Esophagus mucosa (tissue), 1 donor: ENCODE measurements at regions not wholly inside any gene's neighbourhood (a gene's known extent, or its start where the extent isn't known, plus 50 kb on each side); places are given as distances from the start of the nearest gene placed in this dataset.

ENCODE experiments used
- ATAC-seq: fragments of 200-7000 bp; cut with Tn5 transposase; one replicate; pipeline ENCODE4 v1.9.1; 2020
- donor health status: DM: yes; HTN: yes; CAD: no.

- no peak for ATAC-seq
Measured at GRCh38 chr10:9608602-9609001, 1409.1 kb upstream of the CELF2 start.

GRCh38 chr10:9613338-9614075 lies 1404.2 kb upstream of the CELF2 start:
- no peak for ATAC-seq

GRCh38 chr10:9615189-9615588 lies 1402.5 kb upstream of the CELF2 start:
- no peak for ATAC-seq

- no peak for ATAC-seq
Measured at GRCh38 chr10:9621216-9621615, 1396.5 kb upstream of the CELF2 start.

- no peak for ATAC-seq
Measured at GRCh38 chr10:9625304-9625703, 1392.4 kb upstream of the CELF2 start.

GRCh38 chr10:9634466-9634865 lies 1383.2 kb upstream of the CELF2 start:
- no peak for ATAC-seq

GRCh38 chr10:9635691-9636090 lies 1382.0 kb upstream of the CELF2 start:
- ATAC-seq, result no peak

GRCh38 chr10:9636216-9636615 lies 1381.5 kb upstream of the CELF2 start:
- ATAC-seq, result no peak

- ATAC-seq, result no peak
Measured at GRCh38 chr10:9643782-9644181, 1373.9 kb upstream of the CELF2 start.

- no peak for ATAC-seq
Measured at GRCh38 chr10:9645404-9645803, 1372.3 kb upstream of the CELF2 start.

- ATAC-seq, result no peak
Measured at GRCh38 chr10:9645928-9646600, 1371.6 kb upstream of the CELF2 start.

GRCh38 chr10:9654261-9654660 lies 1363.4 kb upstream of the CELF2 start:
- ATAC-seq, result no peak

GRCh38 chr10:9656386-9656785 lies 1361.3 kb upstream of the CELF2 start:
- no peak for ATAC-seq

GRCh38 chr10:9656996-9657395 lies 1360.7 kb upstream of the CELF2 start:
- no peak for ATAC-seq

- ATAC-seq, result no peak
Measured at GRCh38 chr10:9657530-9657929, 1360.1 kb upstream of the CELF2 start.

- ATAC-seq, result no peak
Measured at GRCh38 chr10:9668411-9668810, 1349.3 kb upstream of the CELF2 start.

GRCh38 chr10:9670911-9671310 lies 1346.8 kb upstream of the CELF2 start:
- no peak for ATAC-seq

GRCh38 chr10:9681655-9682054 lies 1336.0 kb upstream of the CELF2 start:
- no peak for ATAC-seq

- ATAC-seq, result no peak
Measured at GRCh38 chr10:9682802-9683201, 1334.9 kb upstream of the CELF2 start.

GRCh38 chr10:9684186-9684585 lies 1333.5 kb upstream of the CELF2 start:
- no peak for ATAC-seq

GRCh38 chr10:9685596-9685995 lies 1332.1 kb upstream of the CELF2 start:
- ATAC-seq, result no peak

GRCh38 chr10:9688711-9689110 lies 1329.0 kb upstream of the CELF2 start:
- no peak for ATAC-seq

- no peak for ATAC-seq
Measured at GRCh38 chr10:9707216-9707615, 1310.5 kb upstream of the CELF2 start.

- ATAC-seq, result no peak
Measured at GRCh38 chr10:9709849-9710248, 1307.8 kb upstream of the CELF2 start.

GRCh38 chr10:9712393-9712792 lies 1305.3 kb upstream of the CELF2 start:
- ATAC-seq, result no peak
